ENCODE measurements at regions not wholly inside any gene's neighbourhood (a gene's known extent, or its start where the extent isn't known, plus 50 kb on each side); places are given as distances from the start of the nearest gene placed in this dataset.

- DNase-seq (ENCODE audit: low spot score): no peak
Measured at GRCh38 chr13:84303035-84303434, 420.8 kb upstream of the SLITRK1 start.

DNA sequence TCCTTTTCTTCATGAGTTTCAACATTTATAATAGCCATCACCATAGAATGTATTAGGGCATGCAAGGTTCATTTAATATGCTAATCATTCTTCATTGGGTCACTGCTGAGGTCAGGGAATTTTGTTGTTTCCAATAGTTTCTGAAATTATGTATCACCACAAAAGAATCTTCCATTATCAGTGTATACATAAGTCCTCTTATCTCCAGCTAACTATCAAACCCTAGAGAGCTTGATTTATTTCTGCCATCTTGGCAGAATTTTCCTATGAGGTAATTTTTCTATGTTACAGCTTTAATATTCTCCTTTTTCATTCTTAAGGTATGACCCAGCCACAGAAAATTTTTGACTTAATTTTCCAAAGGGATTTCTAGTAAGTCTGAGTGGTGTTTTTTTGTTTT is 415.0 kb upstream of the SLITRK1 start:
- DNase-seq (ENCODE audit: low spot score): no peak

- DNase-seq (ENCODE audit: low spot score): no peak
Measured at GRCh38 chr13:84296401-84296800, 414.1 kb upstream of the SLITRK1 start.

DNA sequence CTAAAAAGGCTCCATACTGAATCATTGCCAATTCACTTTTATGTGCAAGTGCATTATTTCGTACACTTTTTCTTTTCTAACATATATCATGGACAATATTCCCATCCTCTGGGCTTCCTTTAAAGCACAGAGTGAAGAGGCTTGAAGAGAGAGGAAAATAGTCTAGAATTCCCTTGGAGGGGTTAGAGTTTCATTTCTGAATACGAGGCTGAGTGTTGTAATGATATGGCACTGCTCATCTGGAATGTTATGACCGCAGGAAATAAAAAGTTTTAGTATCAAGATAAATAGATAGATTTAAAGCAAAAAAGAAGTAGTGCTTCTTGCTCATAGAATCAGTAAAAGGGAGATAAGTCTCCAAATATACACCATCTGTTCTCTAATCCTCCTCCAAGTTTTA is 412.3 kb upstream of the SLITRK1 start:
- no peak for DNase-seq (ENCODE audit: low spot score)

GRCh38 chr13:84290386-84290785 is 408.1 kb upstream of the SLITRK1 start:
- DNase-seq (ENCODE audit: low spot score): no peak

- no peak for DNase-seq (ENCODE audit: low spot score)
Measured at GRCh38 chr13:84279166-84279565, 396.9 kb upstream of the SLITRK1 start.

GRCh38 chr13:84272877-84273562 is 390.7 kb upstream of the SLITRK1 start:
- DNase-seq (ENCODE audit: low spot score): no peak

DNA sequence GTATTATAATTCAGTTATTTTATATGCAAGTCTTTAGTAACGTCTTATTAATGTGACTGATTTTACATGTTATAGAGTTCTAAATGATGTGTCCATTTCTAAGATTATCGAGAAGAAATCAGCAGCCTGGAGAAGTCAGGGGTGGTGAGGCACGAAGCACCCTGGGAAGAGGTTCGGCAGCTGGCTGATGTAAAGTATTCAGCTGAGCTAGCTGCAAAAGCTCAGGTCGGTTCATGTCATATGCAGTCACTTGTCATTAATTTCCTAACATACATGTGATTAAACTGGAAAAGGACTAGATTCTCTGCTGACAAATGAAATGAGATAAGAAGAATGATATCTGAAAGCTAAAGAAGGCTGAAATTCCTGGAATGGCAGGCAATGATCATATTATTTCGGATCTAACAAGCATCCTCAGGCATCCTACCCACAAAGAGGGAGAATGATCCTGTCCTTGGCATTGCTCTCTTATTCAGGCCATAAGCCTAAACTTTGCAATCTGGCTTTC is 383.0 kb upstream of the SLITRK1 start:
- no peak for DNase-seq (ENCODE audit: low spot score)

- no peak for DNase-seq (ENCODE audit: low spot score)
Measured at GRCh38 chr13:84263354-84264069, 381.2 kb upstream of the SLITRK1 start.

- no peak for DNase-seq (ENCODE audit: low spot score)
Measured at GRCh38 chr13:84255226-84255797, 373.0 kb upstream of the SLITRK1 start.

- no peak for DNase-seq (ENCODE audit: low spot score)
Measured at GRCh38 chr13:84249463-84249862, 367.2 kb upstream of the SLITRK1 start.

DNA sequence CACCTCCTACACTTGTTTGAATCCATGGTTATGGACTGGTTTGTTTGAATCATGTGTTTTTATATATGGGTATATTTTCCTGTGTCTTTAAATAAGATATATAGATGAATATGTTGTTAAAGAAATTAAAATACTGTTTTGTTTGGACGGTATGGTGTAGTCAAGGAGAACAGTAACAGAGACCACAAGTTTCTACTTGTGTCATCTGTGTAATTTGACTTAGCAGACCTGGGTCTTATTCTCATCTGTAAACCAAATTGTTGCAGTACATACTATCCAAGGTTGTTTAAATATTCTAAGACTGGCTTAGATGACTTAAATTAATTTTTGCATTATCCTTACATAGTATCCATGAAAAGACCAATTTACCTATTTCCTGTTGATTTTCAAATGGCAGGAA is 361.1 kb upstream of the SLITRK1 start:
- no peak for DNase-seq (ENCODE audit: low spot score)

- DNase-seq (ENCODE audit: low spot score): no peak
Measured at GRCh38 chr13:84239032-84239431, 356.8 kb upstream of the SLITRK1 start.

GRCh38 chr13:84238381-84238780 is 356.1 kb upstream of the SLITRK1 start:
- DNase-seq (ENCODE audit: low spot score): peak; percentile 39

GRCh38 chr13:84237143-84237542 is 354.9 kb upstream of the SLITRK1 start:
- DNase-seq (ENCODE audit: low spot score): no peak

GRCh38 chr13:84234416-84234815 is 352.1 kb upstream of the SLITRK1 start:
- DNase-seq (ENCODE audit: low spot score): no peak

DNA sequence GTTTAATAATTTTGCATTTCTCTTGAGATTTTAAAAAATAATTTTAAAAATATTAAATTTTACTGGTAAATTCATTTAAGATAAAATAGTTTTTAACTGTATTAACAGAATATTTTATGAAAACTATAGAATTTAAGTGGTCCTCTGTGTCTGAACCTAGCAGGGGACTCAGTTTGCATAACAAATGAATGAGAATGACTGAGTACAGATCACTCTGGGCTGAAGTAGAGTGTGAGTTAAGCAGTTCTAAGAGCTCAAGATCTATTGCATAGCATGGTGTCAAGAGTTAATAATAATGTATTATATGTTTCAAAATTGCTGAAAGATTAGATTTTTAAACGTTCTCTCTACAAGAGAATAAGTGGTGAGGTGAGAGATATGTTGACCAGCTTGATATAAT is 348.3 kb upstream of the SLITRK1 start:
- DNase-seq (ENCODE audit: low spot score): no peak

DNA sequence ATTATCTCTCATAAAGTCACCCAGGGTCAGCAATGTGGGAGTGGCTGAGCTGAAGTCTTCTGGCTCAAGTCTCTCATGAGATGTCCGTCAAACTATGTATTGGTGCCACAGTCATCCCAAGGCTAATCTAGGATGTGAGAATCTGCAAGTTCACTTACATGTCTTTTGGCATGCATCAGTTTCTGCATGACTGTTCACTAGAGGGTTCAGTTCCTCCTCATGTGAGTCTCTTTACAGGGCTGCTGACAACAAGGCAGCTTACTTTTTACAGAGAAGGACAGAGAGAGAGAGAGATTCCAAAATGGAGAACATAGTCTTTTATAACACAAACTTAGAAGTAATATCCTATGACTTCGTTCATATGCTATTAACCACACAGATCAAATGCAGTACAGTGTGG is 328.8 kb upstream of the SLITRK1 start:
- DNase-seq (ENCODE audit: low spot score): no peak

- DNase-seq (ENCODE audit: low spot score): peak; percentile 4
Measured at GRCh38 chr13:84208246-84208910, 326.1 kb upstream of the SLITRK1 start.

DNA sequence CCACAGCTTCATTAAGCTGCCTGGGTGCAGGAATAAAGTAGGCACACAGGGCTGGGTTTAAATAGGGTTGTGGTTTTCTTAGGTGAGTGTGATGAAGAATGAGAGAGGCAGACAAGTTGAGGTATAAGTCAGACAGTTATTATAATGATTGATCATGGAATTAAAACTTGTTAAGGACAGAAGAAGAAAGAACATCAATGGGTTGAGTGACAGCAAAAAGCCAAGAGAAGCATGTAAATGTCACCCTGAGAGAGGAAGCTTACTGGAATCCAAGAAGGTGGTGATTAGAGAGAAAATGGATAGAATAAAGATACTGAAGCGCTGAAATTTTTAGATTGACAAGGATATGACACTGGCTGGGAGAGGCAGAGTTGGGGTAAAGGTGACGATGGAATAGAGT is 325.2 kb upstream of the SLITRK1 start:
- no peak for DNase-seq (ENCODE audit: low spot score)

DNA sequence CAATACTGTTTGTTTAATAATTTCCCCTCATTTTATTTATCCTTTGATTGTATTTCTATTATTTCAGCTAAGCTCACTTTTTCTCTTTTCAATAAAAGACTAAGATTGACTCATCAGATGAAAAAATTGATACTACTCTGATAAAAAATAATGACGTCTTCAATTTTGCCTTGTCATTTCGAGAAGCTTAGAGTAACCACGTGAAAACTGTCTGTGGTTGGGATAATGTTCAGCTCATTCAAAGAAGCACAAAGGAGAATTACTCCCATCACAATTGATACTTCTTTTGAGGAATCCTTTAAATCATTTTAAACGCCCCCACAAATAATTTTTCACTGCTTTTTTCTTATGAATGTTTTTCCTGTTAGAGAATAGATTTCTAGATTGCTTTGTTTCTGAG is 318.7 kb upstream of the SLITRK1 start:
- DNase-seq (ENCODE audit: low spot score): no peak

DNA sequence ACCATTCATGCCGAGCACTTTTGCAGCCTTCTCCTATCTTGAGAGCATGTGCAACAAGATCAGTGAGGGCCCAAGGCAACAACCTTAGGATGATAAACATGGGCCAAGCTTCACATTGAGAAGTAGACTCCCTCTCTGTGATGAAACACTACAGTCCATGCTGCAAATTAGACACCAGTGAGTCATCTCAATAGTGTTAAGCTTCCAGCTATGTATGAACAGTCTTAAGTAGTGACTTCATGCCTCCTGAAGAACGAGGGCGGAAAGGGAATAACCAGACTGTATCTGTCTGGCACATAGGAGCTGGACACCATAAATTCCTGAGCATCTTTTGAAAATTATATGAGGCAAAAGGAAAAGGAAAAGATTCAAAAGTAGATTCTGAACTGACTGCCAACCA is 309.9 kb upstream of the SLITRK1 start:
- DNase-seq (ENCODE audit: low spot score): no peak

GRCh38 chr13:84191139-84191538 is 308.9 kb upstream of the SLITRK1 start:
- no peak for DNase-seq (ENCODE audit: low spot score)
